Stimulated activated CD4-positive, alpha-beta T cell treated with anti-CD3 and anti-CD28 coated beads, Interleukin-2, amount 100 ng/mL, for 24 hours (primary cell): ENCODE measurements at regions not wholly inside any gene's neighbourhood (a gene's known extent, or its start where the extent isn't known, plus 50 kb on each side); places are given as distances from the start of the nearest gene placed in this dataset.
"Not testable (repeated sequence)": the region's sequence is repeated elsewhere in the genome, so short reads cannot be mapped to it uniquely, and the experiment has no call there.

Experiments used
- DNase-seq, 2 donors: peaks; one replicate each; pipeline ENCODE4 v3.0.0-alpha.2; 2020

DNA sequence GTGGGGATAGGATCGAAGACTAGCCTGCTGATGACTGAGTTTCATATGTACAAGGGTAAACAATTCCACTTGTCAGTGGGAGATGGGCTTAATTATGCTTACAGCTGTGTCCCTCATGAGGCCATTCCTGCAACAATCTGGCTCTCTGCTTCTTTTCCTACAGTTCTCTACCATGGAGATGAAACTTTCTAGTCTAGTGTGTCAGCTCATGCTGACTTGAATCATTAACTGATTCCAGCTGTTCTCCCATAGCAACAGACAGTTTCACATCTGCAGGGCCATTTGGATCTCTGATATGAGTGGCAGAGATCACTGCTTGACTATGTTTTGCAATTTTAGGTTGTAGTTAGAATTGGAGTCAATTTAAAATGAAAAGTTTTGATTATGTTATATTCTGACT, 1251.7 kb upstream of the RAG2 start:
- DNase-seq: no peak

- DNase-seq: no peak
These were observed 1245.6 kb upstream of the RAG2 start for GRCh38 chr11:37843603-37844002.

GRCh38 chr11:37841016-37841415, 1243.0 kb upstream of the RAG2 start:
- DNase-seq: no peak

DNA sequence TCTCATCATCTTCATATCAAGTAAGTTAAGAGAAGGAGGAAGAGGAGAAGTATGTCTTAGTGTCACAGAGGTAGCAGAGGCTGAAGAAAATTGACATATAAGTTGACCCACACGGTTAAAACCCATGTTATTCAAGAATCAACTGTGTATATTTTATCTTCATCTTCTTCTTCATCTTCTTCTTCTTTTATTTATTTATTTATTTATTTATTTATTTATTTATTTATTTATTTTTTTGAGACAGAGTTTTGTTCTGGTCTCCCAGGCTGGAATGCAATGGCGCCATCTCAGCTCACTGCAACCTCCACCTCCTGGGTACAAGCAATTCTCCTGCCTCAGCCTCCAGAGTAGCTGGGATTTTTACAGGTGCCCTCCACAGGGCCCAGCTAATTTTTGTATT, 1242.3 kb upstream of the RAG2 start:
- DNase-seq: not testable (repeated sequence)

GRCh38 chr11:37830529-37830928, 1232.5 kb upstream of the RAG2 start:
- DNase-seq: no peak

DNA sequence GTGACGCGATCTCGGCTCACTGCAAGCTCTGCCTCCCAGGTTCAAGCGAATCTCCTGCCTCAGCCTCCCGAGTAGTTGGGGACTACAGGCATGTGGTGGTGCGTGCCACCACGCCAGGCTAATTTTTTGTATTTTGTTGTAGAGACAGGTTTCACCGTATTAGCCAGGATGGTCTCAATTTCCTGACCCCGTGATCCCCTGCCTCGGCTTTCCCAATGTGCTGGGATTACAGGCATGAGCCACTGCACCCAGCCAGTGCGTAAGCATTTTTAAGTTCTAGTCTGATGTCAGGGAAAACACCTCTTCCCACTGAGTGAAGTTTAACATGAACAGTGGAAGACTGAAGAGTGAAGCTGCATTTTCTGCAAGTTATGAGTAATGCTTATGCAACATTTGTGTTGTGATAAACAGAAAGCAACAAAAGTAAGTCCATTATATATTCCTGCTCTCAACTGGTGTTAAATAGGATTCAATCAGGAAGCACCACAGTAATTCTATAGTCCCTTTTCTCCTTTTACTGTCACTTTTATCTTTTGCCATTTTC, 1219.8 kb upstream of the RAG2 start:
- DNase-seq: no peak

DNA sequence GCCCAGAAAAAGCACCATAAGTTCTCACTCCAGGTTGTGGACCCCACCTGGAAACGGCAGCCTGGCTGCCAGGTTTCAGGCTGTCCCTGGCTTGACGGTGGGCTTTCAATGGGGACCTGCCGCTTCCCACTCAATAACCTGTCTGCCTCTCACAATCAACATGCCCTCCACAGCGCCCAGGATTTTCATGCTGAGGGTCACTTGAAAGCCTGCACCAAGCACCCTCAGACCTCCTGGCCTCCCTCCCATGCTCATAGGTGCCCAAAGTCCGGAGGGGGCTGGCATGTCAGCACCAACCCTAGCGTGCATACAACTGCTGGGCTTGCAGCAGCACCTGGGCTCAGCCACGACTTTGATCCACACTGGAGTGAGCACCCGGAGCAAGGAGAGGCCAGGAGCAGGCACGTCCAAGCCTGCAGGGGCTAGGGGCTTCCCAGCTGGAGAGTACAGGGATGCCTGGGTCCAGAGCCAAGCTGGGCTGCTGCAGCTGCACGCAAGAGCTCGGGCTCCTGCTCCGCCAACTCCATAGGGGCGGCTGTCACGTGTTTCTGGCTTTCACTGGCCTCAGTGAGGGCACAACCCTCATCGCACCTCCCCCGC, 1214.3 kb upstream of the RAG2 start:
- DNase-seq: no peak

- no peak for DNase-seq
These were observed 1213.3 kb upstream of the RAG2 start for GRCh38 chr11:37811349-37811748.

- DNase-seq: no peak
These were observed 1206.6 kb upstream of the RAG2 start for GRCh38 chr11:37804666-37805065.

DNA sequence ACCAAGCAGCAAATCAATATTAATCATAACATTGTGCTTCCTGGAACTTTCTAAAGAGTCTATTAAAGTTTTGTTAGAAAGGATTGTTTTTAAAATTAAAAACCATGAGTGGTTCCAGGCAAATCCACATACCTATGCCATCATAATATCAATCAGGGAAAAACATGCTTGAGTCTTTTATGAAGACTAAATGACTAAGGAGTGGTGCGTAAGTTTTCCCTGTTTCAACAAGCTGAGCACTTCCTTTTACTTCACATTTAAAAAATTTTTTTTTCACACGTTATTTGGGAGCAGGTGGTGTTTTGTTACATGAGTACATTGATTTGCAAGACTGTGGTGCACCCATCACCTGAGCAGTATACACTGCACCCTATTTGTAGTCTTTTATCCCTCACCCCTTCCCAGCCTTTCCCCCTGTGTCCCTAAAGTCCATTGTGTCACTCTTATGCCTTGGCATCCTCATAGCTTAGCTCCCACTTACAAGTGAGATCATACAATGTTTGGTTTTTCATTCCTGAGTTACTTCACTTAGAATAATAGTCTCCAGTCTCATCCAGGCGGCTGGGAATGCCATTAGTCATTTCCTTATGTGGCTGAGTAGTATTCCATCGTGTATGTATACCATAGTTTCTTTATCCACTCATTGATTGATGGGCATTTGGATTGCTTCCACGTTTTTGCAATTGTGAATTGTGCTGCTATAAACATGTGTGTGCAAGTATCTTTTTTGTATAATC, 1190.3 kb upstream of the RAG2 start:
- DNase-seq: no peak

GRCh38 chr11:37786214-37786755, 1188.2 kb upstream of the RAG2 start:
- DNase-seq: no peak

- DNase-seq: no peak
These were observed 1176.4 kb upstream of the RAG2 start for GRCh38 chr11:37774441-37774840.

- no peak for DNase-seq
These were observed 1172.1 kb upstream of the RAG2 start for GRCh38 chr11:37770145-37770544.

DNA sequence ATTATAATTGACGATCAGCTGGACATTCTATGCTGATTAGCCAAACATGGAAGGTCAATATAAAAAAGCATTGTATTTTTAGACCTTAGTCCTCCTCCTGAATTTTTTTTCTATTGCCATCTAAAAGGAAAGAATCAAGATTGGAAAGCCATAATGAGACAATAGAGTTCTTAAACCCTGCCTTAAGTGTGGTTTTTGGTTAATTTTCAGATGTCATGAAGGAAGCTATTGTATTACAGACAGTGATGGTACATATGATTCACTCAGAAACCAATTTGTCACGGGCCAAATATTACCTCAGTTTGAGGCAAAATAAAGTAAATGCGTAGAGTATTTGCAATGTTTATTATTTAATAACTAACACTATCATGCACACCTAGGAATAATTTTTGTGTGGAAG, 1164.0 kb upstream of the RAG2 start:
- no peak for DNase-seq

DNA sequence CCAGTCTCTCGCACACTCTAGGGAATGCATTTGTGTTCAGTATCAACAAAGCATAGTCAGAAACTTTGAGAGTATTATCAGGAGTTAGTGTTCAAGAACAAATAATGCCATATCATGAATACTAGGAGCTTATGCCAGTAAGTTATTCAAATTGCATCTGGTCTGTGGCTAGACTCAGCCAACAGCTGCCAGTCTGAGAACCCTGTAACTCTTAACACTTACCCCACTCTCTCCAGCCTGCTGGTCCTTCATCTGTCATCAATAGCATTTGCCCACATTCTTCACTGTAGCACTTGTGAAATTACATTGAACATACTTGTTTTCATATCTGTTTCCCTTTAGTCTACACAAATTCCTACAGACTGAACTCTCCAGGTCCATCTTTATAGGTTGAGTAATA, 1157.5 kb upstream of the RAG2 start:
- DNase-seq: no peak

GRCh38 chr11:37748641-37749040, 1150.6 kb upstream of the RAG2 start:
- DNase-seq: no peak

GRCh38 chr11:37747121-37747520, 1149.1 kb upstream of the RAG2 start:
- no peak for DNase-seq

DNA sequence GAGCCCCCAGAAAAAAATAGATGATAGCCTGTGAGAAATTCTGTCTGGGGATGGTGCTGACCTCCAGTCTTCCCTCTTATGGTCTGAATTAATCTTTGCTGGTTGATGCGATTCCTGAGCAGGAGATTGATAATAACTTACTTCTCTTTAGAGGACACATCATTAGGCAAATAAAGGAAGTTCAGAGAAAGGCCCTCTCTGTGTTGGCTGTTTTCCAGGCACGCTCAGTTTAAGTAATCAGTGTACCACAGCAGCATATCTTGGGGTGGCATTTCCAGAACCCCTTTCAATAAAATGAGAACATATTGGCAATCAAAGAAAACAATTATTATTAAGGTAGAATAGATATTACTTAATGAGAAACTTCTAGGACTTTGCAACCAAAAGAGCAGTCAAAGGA, 1129.3 kb upstream of the RAG2 start:
- no peak for DNase-seq

- no peak for DNase-seq
These were observed 1126.3 kb upstream of the RAG2 start for GRCh38 chr11:37724315-37724714.

- no peak for DNase-seq
These were observed 1123.4 kb upstream of the RAG2 start for GRCh38 chr11:37721485-37721884.

DNA sequence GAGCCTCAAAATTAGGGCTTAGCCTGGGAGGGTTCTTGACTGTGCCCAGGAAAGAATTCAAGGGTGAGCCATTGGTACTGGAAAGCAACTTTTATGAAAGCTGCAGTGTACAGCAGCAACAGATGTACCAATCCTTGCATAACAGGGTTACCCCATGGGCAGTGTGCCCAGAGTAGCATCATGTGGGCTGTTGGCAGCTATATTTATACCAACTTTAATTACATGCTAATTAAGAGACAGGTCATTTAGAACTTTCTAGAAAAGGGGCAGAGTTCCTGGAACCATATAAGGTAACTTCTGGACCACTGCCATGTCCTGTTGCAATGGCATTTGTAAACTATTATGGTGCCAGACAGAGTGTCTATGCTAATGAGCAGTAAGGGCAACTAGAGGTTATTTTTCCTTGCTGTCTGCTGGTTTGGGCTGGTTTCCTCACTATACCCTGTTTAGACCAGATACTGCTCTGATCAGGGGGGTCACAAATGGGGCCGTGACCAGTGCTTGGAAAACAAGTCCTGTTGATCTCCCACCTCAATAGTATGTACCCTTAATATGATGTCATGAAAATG, 1120.5 kb upstream of the RAG2 start:
- DNase-seq: no peak

DNA sequence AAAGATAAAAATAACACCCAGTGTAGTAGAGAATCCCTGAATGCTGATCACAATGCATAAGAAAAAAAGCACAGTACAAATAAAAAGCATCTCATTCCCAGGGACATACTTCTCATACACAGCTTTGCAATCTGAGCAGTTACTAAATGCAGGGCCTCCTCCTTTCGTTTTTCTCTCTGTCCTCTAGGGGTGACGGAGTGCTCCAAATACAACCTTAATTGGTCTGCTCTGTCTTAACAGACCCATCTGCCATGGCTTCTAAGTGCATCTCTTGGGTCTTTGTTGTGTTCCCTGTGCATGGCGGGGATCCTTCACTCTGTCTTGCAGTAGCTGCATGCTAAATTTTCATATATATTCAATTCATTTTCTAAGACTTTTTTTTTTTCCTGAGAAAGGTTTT, 1114.2 kb upstream of the RAG2 start:
- DNase-seq: no peak

GRCh38 chr11:37710031-37710430, 1112.0 kb upstream of the RAG2 start:
- DNase-seq: no peak

DNA sequence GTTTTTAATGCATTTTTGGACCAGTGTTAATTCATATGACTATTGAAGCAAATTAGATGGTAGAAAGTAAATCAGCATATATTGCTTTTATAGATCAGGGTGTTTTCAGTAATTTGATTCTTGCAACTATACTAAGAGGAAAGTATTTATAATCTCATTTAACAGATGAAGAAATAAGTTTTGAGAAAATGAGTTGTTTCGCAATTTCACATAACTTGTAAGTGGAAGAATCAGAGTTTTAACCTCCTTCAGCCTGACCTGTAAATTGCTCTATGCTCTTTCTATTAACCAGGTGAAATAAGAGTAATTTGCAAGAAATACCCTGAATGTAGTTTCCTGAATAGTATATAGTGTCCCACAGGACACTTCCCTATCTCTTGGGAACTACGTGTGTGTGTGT, 1106.8 kb upstream of the RAG2 start:
- no peak for DNase-seq
